Heart right ventricle (tissue), 16 donors: ENCODE measurements at regions not wholly inside any gene's neighbourhood (a gene's known extent, or its start where the extent isn't known, plus 50 kb on each side); places are given as distances from the start of the nearest gene placed in this dataset.

Experiments used
- ATAC-seq, 8 donors: fragments of 200-7000 bp; cut with Tn5 transposase; one replicate each; pipeline ENCODE4 v1.9.1; 2020; ENCODE audit warnings: mild to moderate bottlenecking in 8 of 8, moderate library complexity in 8 of 8, moderate number of reproducible peaks in 1 of 8
- DNase-seq, 2 donors: peaks; one replicate each; pipeline ENCODE4 v3.0.0-alpha.2; 2020
- H3K27ac ChIP-seq, 10 donors: fragments of 200-600 bp; sonication (generic) in 2 of 10; one replicate each; pipeline versions ENCODE4 v1.5.0 to v1.8.0; 2020 to 2022; ENCODE audit warnings: mild to moderate bottlenecking in 3 of 10
- H3K27me3 ChIP-seq, 7 donors: fragments of 200-600 bp; one replicate each; pipeline ENCODE4 v1.8.0; 2021 to 2022; ENCODE audit warnings: mild to moderate bottlenecking in 2 of 7
- H3K36me3 ChIP-seq, 9 donors: fragments of 200-600 bp; sonication (generic) in 1 of 9; one replicate each; pipeline versions ENCODE4 v1.5.0 to v1.8.0; 2020 to 2022; ENCODE audit warnings: mild to moderate bottlenecking in 2 of 9
- H3K4me1 ChIP-seq, 9 donors: fragments of 200-600 bp; sonication (generic) in 1 of 9; one replicate each; pipeline versions ENCODE4 v1.5.0 to v1.8.0; 2020 to 2022; ENCODE audit warnings: mild to moderate bottlenecking in 4 of 9
- H3K4me3 ChIP-seq, 10 donors: fragments of 200-600 bp; sonication (generic) in 2 of 10; one replicate each; pipeline versions ENCODE4 v1.5.0 to v1.8.0; 2020 to 2022; ENCODE audit warnings: mild to moderate bottlenecking in 7 of 10, moderate library complexity in 2 of 10
- H3K9me3 ChIP-seq, 11 donors: fragments of 200-600 bp in 10 of 11; sonication (generic) in 2 of 11; one replicate each; pipeline versions ENCODE4 v1.5.0 to v1.8.0; 2013 to 2022; ENCODE audit warnings: mild to moderate bottlenecking in 2 of 11, control low read depth in 1 of 11, moderate library complexity in 1 of 11
- CTCF ChIP-seq, 9 donors: fragments of 200-600 bp; sonication (generic) in 2 of 9; IDR thresholded peaks; one replicate each; pipeline versions ENCODE4 v1.5.0 to v1.8.0; 2021 to 2022; ENCODE audit warnings: antibody characterized with exemption in 9 of 9, mild to moderate bottlenecking in 5 of 9, moderate library complexity in 1 of 9
- WGBS, 2 donors: extraction: QIAGEN DNeasy Blood & Tissue Kit; methylation state at CpG; one replicate each; pipeline ENCODE4 v1.1.7; 2013; ENCODE audit warnings: inconsistent platforms in 1 of 2; 5-methylcytosine and 5-hydroxymethylcytosine counted together
- intact Hi-C, 10 donors: fragments of 100-400 bp; cut with DNase I; formaldehyde crosslinking; loops; one replicate each; pipeline versions ENCODE4 v1.11.1 to v1.14.2; 2022
- donor health status: Arrhythmogenic right ventricular cardiomyopathy.
- donor health status: ischemic (EF 13 %, LVEDD 7.1; RV severe dilation, severe dysfunction).
- donor health status: healthy with polysubstance abuse.
- donor health status: DM: no; HTN: yes; CAD: no.
- donor health status: DM: no; HTN: no; CAD: no.
- donor health status: ischemic (EF 25% LVEDD 6.9; RV normal size, moderate dysfunction).
- donor health status: ischemic (EF 25% LVEDD 5.7; RV mildly dilated, moderate dysfunction).
- donor health status: healthy.
- donor health status: DM: yes; HTN: yes; CAD: no.
- donor health status: Ischemic cardiomyopathy.
- donor health status: ischemic (EF 35%, LVEDD 5.7; RV mildly dilated, moderate dysfunction).
- donor health status: nonischemic (EF 11% LVEDD 7.7; RV severe dilation, severe dysfunction).
- donor health status: DM: yes; HTN: yes; CAD: no.
- donor health status: PGD.
- donor health status: ischemic (EF 29% LVEDD 5.4; RV normal size, mild dysfunction).
- donor health status: nonischemic (EF 23%, LVEDD 6.1; RV moderate dilation, normal function).

- ATAC-seq (no peak), DNase-seq (no peak)
- intact Hi-C loops: no loop called here
- WGBS, 2 donors: 91 to 95% methylated on average over 9 of the region's 9 CpGs
- H3K4me1 ChIP-seq: no peaks in the 10 kb centered on the region
- no peak overlapping the region for H3K27ac ChIP-seq
- no peaks in the 10 kb centered on the region for H3K36me3 ChIP-seq
- H3K9me3 ChIP-seq: no peaks in the 10 kb centered on the region
- peaks cover 0 to 25% (median 0%) of the 10 kb centered on the region in 7 donors for H3K27me3 ChIP-seq
- TF ChIP-seq CTCF (IDR thresholded peaks at IDR 0.05): no peak
- no peak overlapping the region for H3K4me3 ChIP-seq
These were observed 301.5 kb downstream of the NDUFA10 start for GRCh38 chr2:239723486-239724193.

GRCh38 chr2:239722760-239723470 lies 302.2 kb downstream of the NDUFA10 start:
- no peaks in the 10 kb centered on the region for H3K4me1 ChIP-seq
- WGBS, 2 donors: 89 to 92% methylated on average over 16 of the region's 16 CpGs
- ATAC-seq (no peak), DNase-seq (peak in 1 of 2 donors; percentile 2)
- no peaks in the 10 kb centered on the region for H3K36me3 ChIP-seq
- H3K4me3 ChIP-seq: no peak overlapping the region
- H3K27me3 ChIP-seq: peaks cover 0 to 25% (median 0%) of the 10 kb centered on the region in 7 donors
- H3K27ac ChIP-seq: no peak overlapping the region
- intact Hi-C loops: no loop called here
- no peak for TF ChIP-seq CTCF (IDR thresholded peaks at IDR 0.05)
- no peaks in the 10 kb centered on the region for H3K9me3 ChIP-seq

- no peak for TF ChIP-seq CTCF (IDR thresholded peaks at IDR 0.05)
- DNase-seq (no peak), ATAC-seq (no peak)
- Histone ChIP-seq H3K27ac (no peak overlapping the region), H3K36me3 (no peaks in the 10 kb centered on the region), H3K4me3 (no peak overlapping the region), H3K4me1 (peaks cover 0 to 2% (median 0%) of the 10 kb centered on the region in 9 donors), H3K27me3 (peaks cover 0 to 25% (median 0%) of the 10 kb centered on the region in 7 donors), H3K9me3 (no peaks in the 10 kb centered on the region)
- intact Hi-C loops: no loop called here
- 68 to 74% methylated on average over 18 of the region's 18 CpGs for WGBS, 2 donors
These were observed 303.0 kb downstream of the NDUFA10 start for GRCh38 chr2:239721991-239722759.

- DNase-seq (no peak), ATAC-seq (no peak)
- H3K9me3 ChIP-seq: no peaks in the 10 kb centered on the region
- no peak for TF ChIP-seq CTCF (IDR thresholded peaks at IDR 0.05)
- intact Hi-C loops: no loop called here
- H3K36me3 ChIP-seq: no peaks in the 10 kb centered on the region
- H3K4me1 ChIP-seq: peaks cover 0 to 8% (median 0%) of the 10 kb centered on the region in 9 donors
- H3K4me3 ChIP-seq: no peak overlapping the region
- H3K27ac ChIP-seq: no peak overlapping the region
- 82 to 86% methylated on average over 11 of the region's 11 CpGs for WGBS, 2 donors
- peaks cover 0 to 25% (median 0%) of the 10 kb centered on the region in 7 donors for H3K27me3 ChIP-seq
These were observed 303.6 kb downstream of the NDUFA10 start for GRCh38 chr2:239721531-239721930.
